ENCODE measurements at regions not wholly inside any gene's neighbourhood (a gene's known extent, or its start where the extent isn't known, plus 50 kb on each side); places are given as distances from the start of the nearest gene placed in this dataset.
A peak's percentile ranks its signal among the peaks of the same experiment; 100 is the strongest.

DNA sequence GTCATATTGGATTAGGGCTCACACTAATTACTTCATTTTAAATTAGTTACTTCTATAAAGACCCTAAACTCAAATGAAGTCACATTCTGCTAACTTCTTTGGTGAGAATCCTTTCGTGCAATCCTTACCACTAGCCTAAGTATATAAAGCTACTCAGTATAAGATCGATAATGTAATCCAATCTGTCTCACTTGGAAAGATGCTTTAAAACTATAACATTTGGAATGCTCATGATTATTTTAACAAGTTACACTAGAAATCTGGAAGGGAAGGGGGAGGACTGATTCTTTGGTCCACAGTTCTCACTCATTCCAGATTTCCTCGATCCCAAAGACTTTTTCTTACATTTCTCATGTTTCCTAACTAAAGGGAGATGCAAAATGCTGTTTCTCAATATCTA, 336.4 kb upstream of the SLIT2 start:
- DNase-seq (ENCODE audit: low read depth): no peak

DNA sequence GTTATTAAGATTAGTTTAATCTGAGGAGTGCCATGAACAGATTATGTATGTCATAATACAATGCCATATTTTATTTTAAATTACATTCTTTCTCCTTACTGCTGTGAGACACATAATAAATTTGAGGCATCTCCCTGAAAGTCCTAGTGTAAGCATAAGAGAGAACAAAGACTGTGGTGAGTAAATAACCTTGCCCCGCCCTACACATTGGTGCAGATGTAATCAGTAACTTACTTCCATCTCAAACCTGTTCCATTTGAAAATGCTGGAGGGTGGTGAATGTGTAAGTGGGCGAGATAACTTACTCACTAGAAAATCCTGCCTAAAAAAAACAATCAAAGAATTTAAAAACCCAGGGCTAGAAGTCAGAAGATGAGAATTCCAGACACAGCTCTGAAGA, 338.1 kb upstream of the SLIT2 start:
- no peak for DNase-seq (ENCODE audit: low read depth)

GRCh38 chr4:19910861-19911525, 340.7 kb upstream of the SLIT2 start:
- DNase-seq (ENCODE audit: low read depth): no peak

GRCh38 chr4:19905024-19905423, 346.7 kb upstream of the SLIT2 start:
- DNase-seq (ENCODE audit: low read depth): no peak

GRCh38 chr4:19888587-19888986, 363.1 kb upstream of the SLIT2 start:
- no peak for DNase-seq (ENCODE audit: low read depth)

DNA sequence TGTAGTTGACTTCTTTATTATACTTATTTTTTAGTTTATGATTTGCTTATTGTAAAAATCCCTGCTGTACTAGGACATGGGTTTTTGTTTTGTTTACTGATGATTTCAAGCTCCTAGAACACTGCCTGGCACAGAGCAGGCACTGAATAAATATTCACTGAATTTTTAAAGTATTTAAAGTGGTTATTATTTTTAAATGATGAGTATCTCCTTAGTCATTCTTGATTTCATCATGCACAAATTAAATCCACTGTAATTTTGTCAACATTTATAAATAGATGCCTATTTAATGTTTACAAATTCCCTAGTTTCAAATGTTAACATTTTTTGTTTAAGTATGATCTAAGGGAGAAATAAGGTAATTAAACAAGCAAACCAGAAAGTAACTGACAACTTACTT, 367.9 kb upstream of the SLIT2 start:
- no peak for DNase-seq (ENCODE audit: low read depth)

- DNase-seq (ENCODE audit: low read depth): no peak
Measured at GRCh38 chr4:19880206-19880605, 371.5 kb upstream of the SLIT2 start.

GRCh38 chr4:19879330-19879729, 372.4 kb upstream of the SLIT2 start:
- no peak for DNase-seq (ENCODE audit: low read depth)

GRCh38 chr4:19857991-19858390, 393.7 kb upstream of the SLIT2 start:
- no peak for DNase-seq (ENCODE audit: low read depth)

GRCh38 chr4:19857380-19857779, 394.3 kb upstream of the SLIT2 start:
- peak; percentile 6 for DNase-seq (ENCODE audit: low read depth)

GRCh38 chr4:19850909-19851308, 400.8 kb upstream of the SLIT2 start:
- DNase-seq (ENCODE audit: low read depth): peak; percentile 94

- DNase-seq (ENCODE audit: low read depth): peak; percentile 7
Measured at GRCh38 chr4:19844446-19844845, 407.3 kb upstream of the SLIT2 start.

GRCh38 chr4:19842471-19842870, 409.2 kb upstream of the SLIT2 start:
- DNase-seq (ENCODE audit: low read depth): no peak

DNA sequence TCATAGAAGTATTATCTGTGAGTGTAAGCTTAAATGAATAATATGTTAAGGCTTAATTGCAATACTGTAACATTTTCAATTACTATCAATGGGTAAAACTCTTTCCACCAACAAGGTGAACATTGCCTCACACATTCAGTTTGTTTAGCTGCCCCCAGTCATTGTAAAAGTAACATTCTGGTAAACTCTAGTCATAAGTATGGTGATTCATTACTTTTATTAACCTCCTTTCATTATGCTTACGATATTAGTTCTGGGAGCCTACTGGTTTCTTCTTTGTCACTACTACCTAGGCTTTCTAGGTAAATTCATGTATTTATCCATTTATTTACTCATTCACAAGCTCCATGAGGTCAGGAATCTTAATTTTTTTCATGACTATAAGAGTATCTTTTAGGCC, 412.8 kb upstream of the SLIT2 start:
- no peak for DNase-seq (ENCODE audit: low read depth)

- no peak for DNase-seq (ENCODE audit: low read depth)
Measured at GRCh38 chr4:19835429-19835828, 416.3 kb upstream of the SLIT2 start.

DNA sequence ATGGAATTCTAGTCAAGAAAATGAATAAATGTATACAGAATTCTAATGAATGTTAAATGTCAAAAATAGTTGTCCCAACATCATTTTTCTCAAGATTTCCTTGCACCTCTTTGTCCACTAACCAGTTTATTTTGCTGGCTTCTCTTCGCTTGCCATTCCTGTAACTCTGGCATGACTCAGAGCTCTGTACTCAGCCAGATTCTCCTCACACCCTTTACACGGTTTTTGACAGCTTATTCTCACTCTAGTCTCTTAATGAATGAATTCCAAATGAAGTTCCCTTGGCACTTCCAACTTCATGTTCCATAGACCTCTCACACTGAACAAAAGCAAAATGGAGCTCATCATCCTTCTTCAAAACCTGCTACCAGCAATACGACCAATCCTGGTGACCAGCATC, 419.3 kb upstream of the SLIT2 start:
- peak; percentile 3 for DNase-seq (ENCODE audit: low read depth)

- DNase-seq (ENCODE audit: low read depth): peak; percentile 43
Measured at GRCh38 chr4:19831644-19832285, 419.9 kb upstream of the SLIT2 start.

GRCh38 chr4:19829101-19829500, 422.6 kb upstream of the SLIT2 start:
- DNase-seq (ENCODE audit: low read depth): no peak

DNA sequence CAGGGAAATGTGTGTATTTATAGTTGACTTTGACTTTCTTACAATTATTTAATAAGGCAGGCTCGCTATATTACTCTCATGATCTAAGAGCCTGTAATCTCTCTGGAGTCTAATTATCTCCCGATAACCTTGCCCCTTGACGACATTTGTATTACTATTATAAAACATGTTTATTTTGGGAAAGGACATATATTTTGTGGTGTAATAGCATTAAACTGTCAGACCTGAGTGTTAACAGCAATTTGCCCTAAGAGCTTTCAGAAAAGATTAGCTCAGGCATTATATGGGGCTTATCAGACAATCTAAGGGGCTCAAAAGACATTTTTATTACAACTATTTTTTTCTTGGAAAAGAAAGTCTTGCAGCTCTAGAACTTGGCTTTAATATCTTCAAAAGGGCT, 427.9 kb upstream of the SLIT2 start:
- DNase-seq (ENCODE audit: low read depth): no peak

DNA sequence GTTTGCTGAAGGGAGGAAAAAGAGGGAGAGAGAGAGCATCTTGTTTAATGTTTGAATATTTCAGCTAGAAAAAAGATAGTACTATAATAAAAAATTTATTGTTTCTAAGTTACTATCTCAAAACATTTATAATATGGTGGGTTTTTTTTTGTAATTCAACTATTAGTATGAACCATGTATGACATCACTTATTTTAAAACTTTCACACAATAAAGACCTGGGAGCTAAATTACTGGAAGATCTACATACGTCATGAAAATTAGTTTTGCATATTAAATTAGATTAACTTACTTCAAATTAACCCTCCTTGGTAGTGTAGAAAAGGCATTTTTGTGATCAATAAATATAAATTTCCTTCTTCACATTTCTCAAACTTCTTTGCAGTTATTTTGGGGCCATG, 432.0 kb upstream of the SLIT2 start:
- no peak for DNase-seq (ENCODE audit: low read depth)

DNA sequence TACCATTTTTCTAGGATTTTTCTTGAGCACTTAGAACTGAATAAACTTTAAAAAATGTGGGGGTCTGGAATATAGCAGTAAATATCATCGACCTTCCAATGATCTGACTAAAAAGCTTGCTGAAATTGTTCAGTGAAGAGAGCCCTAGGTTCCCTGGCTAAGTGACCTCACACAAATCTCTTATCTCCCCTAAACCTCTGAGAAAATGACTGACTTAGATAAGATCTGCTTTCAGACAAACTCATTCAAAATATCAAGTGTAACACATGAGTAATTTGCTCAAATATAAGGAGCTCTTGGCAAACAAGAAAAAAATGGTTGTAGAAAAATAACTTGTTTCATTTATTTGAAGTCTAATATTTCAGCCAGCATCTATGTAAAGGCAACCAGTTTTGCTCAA, 441.7 kb upstream of the SLIT2 start:
- DNase-seq (ENCODE audit: low read depth): no peak

DNA sequence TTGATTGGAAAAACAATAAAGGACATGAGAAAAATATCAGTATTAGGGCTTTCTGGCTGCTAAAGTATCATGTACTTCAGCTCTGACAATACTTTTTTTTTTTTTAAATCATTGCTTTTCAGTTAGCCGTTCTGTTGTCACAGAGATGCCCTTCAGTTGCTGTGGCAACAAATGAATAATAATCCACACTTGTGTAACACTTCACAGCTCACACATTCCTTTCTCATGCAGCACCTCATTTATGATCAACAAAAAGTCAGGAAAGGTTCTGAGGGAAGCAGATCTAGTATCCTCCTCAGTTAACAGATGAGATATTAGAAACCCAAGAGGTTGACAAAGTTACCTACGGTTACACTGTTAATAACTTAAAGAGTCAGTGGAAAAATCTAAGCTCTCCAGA, 444.2 kb upstream of the SLIT2 start:
- peak; percentile 68 for DNase-seq (ENCODE audit: low read depth)

- DNase-seq (ENCODE audit: low read depth): no peak
Measured at GRCh38 chr4:19806865-19807264, 444.8 kb upstream of the SLIT2 start.

DNA sequence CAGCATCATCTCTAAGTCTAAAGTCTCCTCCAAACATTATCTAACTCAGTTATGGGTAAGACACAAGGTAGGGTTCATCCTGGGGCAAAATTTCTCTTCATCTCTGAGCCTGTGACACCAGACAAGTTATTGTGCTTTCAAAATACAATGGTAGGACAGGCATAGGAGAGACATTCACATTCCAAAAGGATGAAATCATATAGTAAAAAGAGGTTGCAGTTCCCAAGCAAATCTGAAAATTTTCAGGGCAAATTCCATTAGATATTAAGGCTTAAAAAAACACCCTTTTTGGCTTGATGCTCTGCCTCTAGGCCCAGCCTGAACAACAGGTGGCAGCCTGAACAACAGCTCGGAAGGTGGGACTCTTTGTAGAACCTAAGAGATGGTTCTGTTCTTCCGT, 448.3 kb upstream of the SLIT2 start:
- peak; percentile 7 for DNase-seq (ENCODE audit: low read depth)
